ENCODE measurements at regions not wholly inside any gene's neighbourhood (a gene's known extent, or its start where the extent isn't known, plus 50 kb on each side); places are given as distances from the start of the nearest gene placed in this dataset.

DNA sequence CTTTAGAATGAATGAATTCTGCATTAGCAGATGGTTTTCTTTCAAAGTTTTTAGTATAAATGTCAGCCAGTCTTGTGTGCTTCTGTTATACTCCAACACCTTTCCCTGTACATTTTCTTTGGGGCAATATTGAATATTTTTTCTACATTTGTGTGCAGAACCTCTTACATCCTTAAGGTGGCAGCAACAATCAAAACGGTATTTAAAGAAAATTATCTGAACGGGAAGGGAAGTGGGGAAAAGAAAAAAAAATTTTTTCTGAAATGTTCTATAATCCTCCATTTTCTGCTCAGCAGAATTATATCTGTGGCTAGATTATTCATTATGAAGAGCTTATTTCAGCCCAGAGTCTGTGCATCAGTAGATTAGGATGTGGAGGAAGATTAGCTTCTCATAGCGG lies 347.3 kb upstream of the RAG2 start:
- DNase-seq (ENCODE audit: low spot score), result no peak
- in situ Hi-C loops (cut with HindIII; ENCODE audit: low sequenced_read_pairs), result no loop called here

DNA sequence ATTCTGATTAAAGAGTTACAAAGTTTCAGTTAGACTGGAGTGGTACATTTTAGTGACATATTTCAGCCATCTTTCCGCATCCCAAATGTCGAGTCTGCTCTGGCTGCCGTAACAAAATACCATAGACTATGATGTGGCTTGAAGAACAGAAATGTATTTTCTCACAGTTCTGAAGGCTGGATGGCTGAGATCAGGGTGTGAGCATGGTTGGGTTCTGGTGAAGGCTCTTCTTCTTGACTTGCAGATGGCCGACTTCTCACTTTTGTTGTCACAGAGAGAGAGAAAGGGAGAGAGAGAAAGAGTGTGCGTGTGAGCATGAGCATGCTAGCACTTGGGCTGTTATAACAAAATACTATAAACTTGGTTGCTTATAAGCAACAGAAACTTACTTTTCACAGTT lies 335.4 kb upstream of the RAG2 start:
- DNase-seq (ENCODE audit: low spot score), result no peak
- in situ Hi-C loops (cut with HindIII; ENCODE audit: low sequenced_read_pairs), result no loop called here

DNA sequence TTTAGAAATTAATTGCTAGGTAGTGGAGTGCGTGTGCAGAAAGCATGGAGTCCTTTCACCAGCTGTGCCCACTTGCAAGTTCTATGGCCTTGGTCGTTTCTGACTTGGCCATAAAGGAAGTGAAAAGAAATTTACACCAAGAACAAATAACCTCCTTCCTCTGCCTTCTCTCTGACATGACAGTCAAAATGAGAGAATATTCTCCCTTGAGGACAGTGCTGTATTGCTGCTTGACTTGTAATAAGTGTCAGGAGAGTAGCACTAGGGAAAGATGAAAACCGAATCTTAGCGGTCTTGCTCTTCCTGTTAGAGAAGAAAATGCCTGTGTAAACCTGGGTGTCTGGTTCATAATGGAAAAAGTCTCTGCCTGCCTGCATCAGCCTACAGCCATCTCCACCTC lies 333.1 kb upstream of the RAG2 start:
- DNase-seq (ENCODE audit: low spot score), result no peak
- in situ Hi-C loops (cut with HindIII; ENCODE audit: low sequenced_read_pairs), result no loop called here

DNA sequence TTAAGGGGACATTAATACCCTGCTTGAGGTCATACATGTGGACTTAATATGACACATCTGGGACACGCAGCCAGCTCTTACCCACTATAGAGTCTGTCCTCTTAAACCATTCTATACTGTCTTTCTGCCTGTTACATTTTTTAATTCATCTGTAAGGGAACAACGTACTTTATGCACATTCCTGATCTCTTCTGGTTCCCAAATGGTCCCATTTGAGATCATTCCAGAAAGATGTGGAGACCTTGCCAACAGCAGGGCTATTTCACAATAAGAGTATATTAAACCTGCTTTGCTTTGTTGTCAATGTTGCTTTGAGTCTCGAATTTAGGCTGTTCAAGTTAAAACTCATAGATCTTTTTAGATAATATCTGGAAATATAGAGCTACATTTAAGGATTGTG lies 332.2 kb upstream of the RAG2 start:
- in situ Hi-C loops (cut with HindIII; ENCODE audit: low sequenced_read_pairs), result no loop called here
- DNase-seq (ENCODE audit: low spot score), result no peak

DNA sequence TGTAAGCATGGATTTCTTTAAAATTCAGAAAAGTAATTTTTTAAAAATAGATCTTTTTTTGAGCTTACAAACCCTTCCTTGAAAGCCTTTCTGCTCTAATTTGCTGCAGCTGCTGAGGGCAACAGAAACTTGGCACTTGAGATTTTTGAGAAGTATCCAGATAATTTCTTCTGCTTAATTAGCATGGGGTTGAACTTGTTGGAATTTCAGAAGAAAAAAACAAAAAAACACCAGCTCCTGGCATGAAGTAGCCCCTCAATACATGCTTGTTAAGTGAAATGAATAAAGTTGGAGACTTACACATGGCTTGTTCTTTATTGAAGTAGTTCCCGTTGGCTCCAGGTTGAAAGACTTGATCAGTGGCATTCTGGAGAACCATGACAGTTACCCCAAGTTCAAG lies 331.4 kb upstream of the RAG2 start:
- peak; percentile 4 for DNase-seq (ENCODE audit: low spot score)
- in situ Hi-C loops (cut with HindIII; ENCODE audit: low sequenced_read_pairs), result no loop called here

DNA sequence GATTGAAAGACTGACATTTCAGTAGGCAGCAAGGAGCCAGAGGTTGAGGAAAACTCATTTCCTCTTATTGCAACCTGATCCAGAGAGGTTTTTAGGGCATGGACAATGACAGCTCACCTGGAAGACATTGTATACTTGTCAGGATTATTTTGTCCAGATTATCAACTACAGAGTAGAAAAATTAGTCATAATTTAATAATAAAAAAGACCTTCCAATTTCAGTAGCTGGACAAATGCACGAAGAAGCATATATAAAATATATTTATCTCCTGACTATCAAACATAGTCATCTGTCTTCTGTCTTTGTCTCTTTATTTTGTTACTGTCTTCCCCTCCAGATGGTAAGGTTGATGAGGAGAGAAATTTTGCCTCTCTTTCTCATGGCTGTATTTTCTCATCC lies 330.6 kb upstream of the RAG2 start:
- no peak for DNase-seq (ENCODE audit: low spot score)
- in situ Hi-C loops (cut with HindIII; ENCODE audit: low sequenced_read_pairs), result no loop called here

DNA sequence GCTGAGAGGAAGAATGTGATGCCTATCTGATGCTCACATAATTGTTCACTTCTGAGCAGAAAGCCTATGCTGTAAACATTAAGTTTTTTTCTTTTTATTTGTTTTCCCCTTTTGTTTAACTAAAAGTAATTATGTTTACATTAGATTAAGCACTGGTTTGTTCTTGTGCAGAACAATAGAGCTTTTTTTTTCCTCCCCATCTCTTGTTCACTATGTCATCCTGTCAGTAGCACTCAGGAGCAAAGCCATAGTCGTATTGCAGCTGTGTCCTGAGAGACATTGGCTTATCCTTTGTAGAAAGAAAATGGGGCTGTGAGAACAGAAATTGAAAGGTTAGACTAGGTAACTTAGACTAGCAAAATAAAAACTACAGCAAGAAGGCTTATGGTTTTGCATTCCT lies 301.8 kb upstream of the RAG2 start:
- in situ Hi-C loops (cut with HindIII; ENCODE audit: low sequenced_read_pairs), result no loop called here
- no peak for DNase-seq (ENCODE audit: low spot score)

DNA sequence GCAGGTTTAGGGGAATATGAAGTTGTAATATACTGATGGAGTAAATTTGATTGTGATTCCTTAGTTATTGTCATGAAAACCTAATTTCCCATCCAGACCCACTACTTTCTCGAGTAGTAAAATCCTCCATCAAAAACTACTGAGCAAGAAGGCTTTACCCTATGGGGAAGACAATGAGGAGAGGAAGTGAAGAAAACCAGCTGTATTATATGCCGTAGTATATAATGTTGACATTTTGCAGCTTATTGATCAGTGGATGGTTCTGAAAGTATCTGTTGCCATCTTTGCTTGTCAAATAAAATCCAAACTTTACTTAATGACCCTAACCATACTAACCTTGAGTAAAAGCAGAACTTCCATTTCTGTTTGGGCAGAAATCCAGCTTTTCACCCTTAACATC lies 292.8 kb upstream of the RAG2 start:
- no peak for DNase-seq (ENCODE audit: low spot score)
- in situ Hi-C loops (cut with HindIII; ENCODE audit: low sequenced_read_pairs), result no loop called here

DNA sequence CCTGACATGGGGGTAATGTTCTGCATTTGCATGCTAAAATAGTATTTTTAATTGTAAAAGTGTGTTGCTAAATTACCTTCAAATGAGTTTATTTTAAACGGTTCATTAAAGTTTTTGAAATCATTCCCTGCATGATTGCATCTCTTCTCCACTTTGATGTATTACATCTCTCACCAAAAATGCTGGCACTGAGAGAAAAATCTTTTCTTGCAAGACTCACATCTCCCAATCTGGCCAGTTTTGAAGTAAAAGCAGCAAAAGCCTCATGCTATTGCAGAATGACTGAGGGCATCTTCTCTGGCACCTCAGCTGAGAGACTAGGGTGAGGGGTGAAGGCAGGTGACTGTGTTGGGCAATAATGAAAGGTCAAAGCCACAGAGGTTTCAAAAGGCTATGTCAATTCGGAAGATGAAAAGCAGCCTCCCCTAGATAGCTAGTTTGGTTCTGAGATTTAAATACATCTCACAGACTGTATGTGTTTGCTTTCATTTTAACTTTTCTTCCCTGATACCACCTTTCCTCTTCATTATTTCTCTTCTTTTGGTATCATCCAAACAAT lies 292.2 kb upstream of the RAG2 start:
- no peak for DNase-seq (ENCODE audit: low spot score)
- in situ Hi-C loops (cut with HindIII; ENCODE audit: low sequenced_read_pairs), result no loop called here

DNA sequence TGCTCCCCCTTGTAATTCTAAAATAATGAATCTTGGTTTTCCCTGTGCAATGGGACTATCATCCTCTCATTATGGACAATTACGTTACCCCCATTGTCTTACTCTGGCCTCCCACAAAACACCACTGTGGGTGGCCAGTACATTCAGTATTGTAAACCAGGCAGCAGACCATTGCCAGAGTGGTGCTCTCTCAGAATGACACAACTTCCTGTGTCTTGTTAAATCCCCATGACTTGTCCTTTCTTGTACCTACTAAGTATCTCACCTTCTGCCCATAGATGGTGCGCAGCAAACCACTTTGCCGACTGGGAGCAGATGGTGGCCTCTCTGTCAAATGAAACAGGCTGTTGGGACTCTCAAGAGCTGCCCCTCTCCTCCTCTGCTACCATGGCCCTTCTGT lies 287.1 kb upstream of the RAG2 start:
- in situ Hi-C loops (cut with HindIII; ENCODE audit: low sequenced_read_pairs), result no loop called here
- DNase-seq (ENCODE audit: low spot score), result no peak

DNA sequence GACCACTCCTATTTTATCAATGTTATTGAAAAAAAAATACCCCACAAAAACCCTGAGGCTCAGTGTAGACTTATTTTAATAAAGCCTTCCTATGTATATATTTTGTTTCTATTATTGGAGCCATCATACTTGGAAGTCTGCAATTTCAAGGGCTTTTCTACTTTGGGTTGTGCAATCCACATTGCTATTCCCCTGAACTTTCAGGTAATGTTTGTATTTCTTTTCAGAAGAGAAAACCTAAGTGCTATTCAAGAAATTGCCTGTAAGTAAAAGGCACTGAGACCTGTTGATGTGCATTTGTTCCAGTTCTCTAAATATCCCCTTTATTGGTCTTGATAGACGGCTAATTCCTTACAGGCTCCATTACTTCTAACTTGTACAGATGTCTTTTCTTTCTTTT lies 280.7 kb upstream of the RAG2 start:
- DNase-seq (ENCODE audit: low spot score), result no peak
- in situ Hi-C loops (cut with HindIII; ENCODE audit: low sequenced_read_pairs), result no loop called here

DNA sequence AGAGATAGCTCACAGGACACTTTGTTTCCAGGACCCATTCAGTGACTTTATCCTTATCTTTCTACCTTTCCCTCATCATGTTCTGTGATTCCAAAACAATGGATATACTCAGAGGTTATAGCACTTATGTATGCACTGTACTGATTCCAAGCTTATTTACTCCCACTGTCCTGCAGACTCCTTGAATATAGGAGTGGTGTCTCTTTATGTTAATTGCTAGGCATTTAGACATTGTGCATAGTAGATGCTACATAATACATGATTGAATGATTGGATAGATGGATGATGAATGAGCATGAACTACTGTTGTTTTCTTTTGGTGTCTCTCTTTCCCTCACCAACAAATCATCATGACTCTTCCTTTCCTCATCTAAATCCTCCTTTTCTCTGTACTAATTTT lies 279.1 kb upstream of the RAG2 start:
- in situ Hi-C loops (cut with HindIII; ENCODE audit: low sequenced_read_pairs), result no loop called here
- DNase-seq (ENCODE audit: low spot score), result no peak

DNA sequence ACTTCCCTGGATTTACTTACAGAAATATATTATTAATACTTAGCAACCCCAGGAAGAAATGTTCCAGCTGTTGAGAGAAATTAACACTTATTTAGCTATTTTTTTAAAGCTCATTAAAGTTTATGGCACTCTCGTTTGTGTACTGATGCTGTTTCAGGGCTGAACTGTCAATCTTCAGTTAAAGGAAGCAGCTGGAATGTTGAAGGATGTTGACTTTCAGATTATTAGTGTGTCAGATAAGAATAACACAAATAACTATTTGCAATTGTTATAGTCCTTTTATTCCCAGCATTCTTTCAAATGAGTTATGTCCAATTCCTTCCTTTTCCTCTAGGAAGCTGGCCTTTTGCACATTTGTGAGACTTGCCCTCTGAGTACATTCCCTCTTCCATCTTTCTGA lies 278.2 kb upstream of the RAG2 start:
- in situ Hi-C loops (cut with HindIII; ENCODE audit: low sequenced_read_pairs), result no loop called here

DNA sequence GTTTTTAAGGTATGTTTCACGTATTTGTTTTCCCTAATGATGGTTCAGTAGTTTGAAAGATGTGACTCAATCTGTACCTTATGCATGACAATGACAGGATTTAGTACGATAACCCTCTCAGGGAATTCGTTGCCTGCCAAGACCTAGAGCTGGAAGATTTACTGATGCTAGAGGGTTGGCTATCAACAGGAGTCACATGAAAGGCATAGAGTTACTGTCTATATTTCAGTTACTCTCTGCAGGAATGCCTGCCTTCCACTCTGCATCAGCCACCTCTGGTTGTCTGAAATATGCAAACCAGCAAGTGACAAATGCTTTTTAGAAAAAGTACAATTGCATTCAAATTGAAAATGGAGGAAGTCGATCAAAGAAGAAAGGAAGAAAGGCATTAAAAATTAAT lies 276.3 kb upstream of the RAG2 start:
- in situ Hi-C loops (cut with HindIII; ENCODE audit: low sequenced_read_pairs), result no loop called here
- no peak for DNase-seq (ENCODE audit: low spot score)

More for the DNA sequence above, 278.2 kb upstream of the RAG2 start:
- DNase-seq (ENCODE audit: low spot score), result no peak

DNA sequence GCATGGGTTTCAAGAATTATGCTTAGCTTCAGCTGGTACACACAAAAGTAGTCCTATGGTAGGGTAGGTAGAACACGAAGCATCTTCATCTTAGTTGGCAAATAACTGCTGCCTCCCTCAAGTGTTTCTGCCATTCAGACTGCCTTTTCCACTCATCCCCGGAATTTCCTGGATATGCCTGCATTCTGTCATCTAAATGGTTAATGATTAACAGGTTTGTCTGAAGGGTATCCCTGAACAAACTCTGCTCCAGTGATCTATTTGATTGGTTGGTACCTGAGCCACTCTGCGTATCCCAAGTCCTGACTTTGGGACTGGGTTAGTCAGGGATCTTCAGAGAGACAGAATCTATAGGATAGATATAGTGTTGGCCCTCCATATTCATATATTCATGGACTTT lies 272.3 kb upstream of the RAG2 start:
- no peak for DNase-seq (ENCODE audit: low spot score)
- in situ Hi-C loops (cut with HindIII; ENCODE audit: low sequenced_read_pairs), result no loop called here

DNA sequence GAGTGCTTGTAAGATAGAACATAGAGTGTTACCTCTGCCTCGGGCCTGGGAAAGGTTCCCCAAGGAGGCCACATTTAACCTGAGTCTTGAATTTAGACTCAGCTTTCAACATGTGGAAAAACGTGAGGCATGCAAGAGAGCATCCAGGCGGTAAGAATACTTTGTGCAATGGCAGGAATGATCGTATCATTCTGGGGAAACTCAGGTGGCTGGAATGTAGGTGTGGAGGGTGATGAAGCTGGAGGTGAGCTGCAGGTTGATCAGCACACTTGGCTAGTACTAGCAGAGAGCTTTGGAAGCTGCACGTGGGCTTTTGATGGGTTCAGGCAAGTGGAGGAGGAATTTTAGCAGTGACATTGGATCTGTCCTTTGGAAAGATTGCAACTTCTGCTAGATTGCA lies 270.3 kb upstream of the RAG2 start:
- in situ Hi-C loops (cut with HindIII; ENCODE audit: low sequenced_read_pairs), result no loop called here
- DNase-seq (ENCODE audit: low spot score), result no peak

DNA sequence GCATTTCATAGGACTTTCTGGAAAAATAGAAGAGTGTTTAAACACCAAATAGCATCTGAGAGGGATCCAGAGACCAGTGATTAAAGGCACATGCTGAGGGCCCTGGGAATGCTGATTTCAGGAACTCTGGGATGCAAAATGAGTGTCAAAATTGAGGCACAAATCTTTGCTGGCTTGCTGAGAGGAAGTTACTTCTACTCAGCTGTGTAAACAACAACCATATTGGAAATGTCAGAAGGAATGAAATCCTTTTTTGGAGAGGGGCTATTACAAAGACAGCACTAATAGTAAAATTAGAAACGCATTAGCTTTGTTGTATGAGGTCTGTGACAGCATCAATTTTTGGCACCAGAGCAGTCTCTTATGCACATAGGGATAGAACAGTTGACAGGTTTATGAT lies 267.8 kb upstream of the RAG2 start:
- in situ Hi-C loops (cut with HindIII; ENCODE audit: low sequenced_read_pairs), result no loop called here
- no peak for DNase-seq (ENCODE audit: low spot score)

DNA sequence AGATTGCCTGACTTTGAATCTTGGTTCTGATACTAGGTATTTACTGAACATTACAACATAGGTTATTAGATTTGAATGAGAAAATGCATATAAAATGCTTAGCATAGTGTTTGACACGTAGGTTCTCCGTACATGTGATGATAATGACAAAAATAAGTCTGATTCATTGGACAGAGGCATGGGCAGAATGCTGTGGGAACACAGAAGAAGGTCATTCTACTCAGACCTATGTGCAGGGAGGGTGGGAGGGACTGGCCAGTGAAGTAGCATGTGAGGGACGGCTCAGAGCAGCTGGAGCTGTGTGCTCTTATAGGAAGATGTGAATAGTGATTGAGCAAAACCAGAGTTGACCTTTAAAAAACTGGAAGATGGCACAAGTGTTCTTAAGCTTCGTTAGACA lies 256.8 kb upstream of the RAG2 start:
- DNase-seq (ENCODE audit: low spot score), result no peak
- in situ Hi-C loops (cut with HindIII; ENCODE audit: low sequenced_read_pairs), result no loop called here

DNA sequence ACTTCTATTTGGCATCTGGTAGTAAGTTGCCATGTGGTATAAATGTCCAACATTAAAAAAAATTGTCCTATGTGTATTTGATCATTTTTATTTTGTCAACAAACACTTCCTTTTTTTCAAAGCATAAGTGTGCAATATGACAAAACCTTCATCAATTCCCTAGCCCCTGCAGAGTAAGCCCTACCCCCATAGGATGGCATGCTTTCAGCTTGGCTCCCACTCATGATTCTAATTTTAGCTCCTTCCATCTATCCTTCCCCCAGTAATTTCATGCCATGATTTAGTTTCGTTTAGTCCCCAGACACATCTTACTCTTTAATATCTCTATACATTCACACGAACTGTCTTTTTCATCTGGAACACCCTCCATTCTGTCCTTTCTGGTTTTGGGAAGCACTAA lies 250.6 kb upstream of the RAG2 start:
- in situ Hi-C loops (cut with HindIII; ENCODE audit: low sequenced_read_pairs), result no loop called here

DNA sequence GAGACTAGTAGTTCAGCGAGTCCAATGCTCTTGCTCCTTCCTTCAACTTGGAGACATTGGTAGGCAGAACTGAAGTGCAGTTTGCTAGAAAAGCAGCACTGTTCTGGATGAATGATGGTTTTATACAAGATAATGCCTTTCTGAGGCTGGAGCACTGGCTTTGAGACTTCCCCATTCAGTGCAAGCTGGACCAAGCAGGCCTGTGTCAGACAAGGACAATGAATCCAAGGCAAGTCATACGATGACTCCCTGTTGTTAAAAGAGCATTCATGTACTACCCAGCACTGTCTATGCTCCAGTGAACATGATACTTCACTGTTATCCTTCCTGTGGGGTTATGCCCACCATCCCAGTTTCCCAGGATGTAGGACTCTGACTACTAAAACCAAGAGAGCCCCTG lies 242.3 kb upstream of the RAG2 start:
- in situ Hi-C loops (cut with HindIII; ENCODE audit: low sequenced_read_pairs), result no loop called here
- DNase-seq (ENCODE audit: low spot score), result no peak

More for the DNA sequence above, 250.6 kb upstream of the RAG2 start:
- no peak for DNase-seq (ENCODE audit: low spot score)

DNA sequence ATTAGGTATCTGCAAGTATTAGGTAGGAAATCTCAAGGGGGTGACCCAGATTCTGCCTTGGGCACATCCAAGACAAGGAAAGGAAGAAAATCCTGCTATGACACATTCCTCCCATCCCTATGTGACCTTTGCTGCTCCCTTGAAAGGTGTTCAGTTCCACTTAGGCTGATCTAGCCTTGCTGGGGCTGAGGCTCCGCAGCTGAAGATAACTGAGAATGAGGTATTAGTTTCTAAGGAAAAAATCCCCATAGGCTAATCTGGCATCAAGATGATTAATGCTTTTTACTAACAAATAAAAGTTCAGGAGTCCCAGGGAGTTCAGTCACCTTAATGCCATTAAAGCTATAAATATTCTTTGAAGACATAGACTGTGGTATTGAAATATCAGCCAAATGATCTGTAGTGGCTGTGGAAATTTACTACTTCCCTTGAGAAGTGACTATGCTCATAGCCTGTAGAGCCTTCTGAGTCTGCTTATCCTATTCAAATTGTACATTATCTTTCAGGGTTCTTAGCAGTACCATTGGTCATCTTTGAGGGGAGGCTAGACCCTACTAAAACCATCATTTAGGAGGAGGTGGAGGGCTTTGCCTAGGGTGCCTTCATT lies 239.9 kb upstream of the RAG2 start:
- no peak for DNase-seq (ENCODE audit: low spot score)
- in situ Hi-C loops (cut with HindIII; ENCODE audit: low sequenced_read_pairs), result no loop called here

DNA sequence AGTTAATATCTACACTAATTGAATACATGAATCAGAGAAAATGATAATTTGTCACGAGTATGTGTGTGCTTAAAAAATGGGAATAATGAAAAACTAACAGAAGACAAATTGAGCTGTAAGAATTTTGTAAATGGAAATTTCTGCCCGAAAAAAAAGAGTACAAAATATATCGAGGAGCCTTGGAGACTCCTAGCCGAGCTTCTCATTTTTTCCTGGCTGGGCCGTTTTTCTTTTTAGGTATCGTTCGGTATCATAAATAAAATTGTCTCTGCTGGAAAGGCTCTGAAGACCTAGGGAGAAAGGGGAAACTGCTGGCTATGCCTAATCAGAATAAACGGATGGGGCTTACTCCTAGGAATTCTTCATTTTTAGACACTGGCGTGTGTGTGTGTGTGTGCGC lies 227.2 kb upstream of the RAG2 start:
- no peak for DNase-seq (ENCODE audit: low spot score)
- in situ Hi-C loops (cut with HindIII; ENCODE audit: low sequenced_read_pairs), result no loop called here

Data from G401 (cell line).